Bronchial epithelial cell (primary cell): ENCODE measurements at regions not wholly inside any gene's neighbourhood (a gene's known extent, or its start where the extent isn't known, plus 50 kb on each side); places are given as distances from the start of the nearest gene placed in this dataset.
A peak's percentile ranks its signal among the peaks of the same experiment; 100 is the strongest.

ENCODE experiments used
- DNase-seq: peaks from one replicate; pipeline ENCODE4 v3.0.0-alpha.2; 2010; ENCODE audit warnings: low read depth
- FAIRE-seq: peaks from 2 replicates; lab custom pipeline; 2011; peaks lifted over from hg19 to GRCh38; lab: Jason Lieb, UNC
- H3K27me3 ChIP-seq: 2 replicates; pipeline ENCODE4 v1.5.1; 2011; ENCODE audit warnings: low read length; ENCODE audit not compliant: control insufficient read depth, insufficient read depth
- H3K36me3 ChIP-seq: 2 replicates; pipeline ENCODE4 v1.5.1; 2011; ENCODE audit warnings: low read length; ENCODE audit not compliant: control insufficient read depth, insufficient read depth
- H3K4me3 ChIP-seq: 2 replicates; pipeline ENCODE4 v1.5.1; 2011; ENCODE audit warnings: mild to moderate bottlenecking, low read depth, low read length, control low read depth
- CTCF ChIP-seq: IDR thresholded peaks from 2 replicates; pipeline ENCODE4 v1.5.1; 2011; ENCODE audit warnings: mild to moderate bottlenecking, moderate library complexity, low read length, control low read depth, inconsistent platforms; ENCODE audit not compliant: insufficient read depth, severe bottlenecking

- Histone ChIP-seq H3K27me3 (no peaks in the 10 kb centered on the region), H3K4me3 (no peak overlapping the region), H3K36me3 (no peaks in the 10 kb centered on the region)
- TF ChIP-seq CTCF = no peak
- DNase-seq = no peak
- FAIRE-seq = no peak
These were observed 801.8 kb downstream of the STIM2 start for GRCh38 chr4:27662426-27662825.

GRCh38 chr4:27666943-27667342 lies 806.3 kb downstream of the STIM2 start:
- DNase-seq = peak; percentile 8

GRCh38 chr4:27668001-27668400 lies 807.4 kb downstream of the STIM2 start:
- DNase-seq (no peak), FAIRE-seq (no peak)
- Histone ChIP-seq H3K36me3 (no peaks in the 10 kb centered on the region), H3K27me3 (no peaks in the 10 kb centered on the region), H3K4me3 (no peak overlapping the region)
- TF ChIP-seq CTCF = no peak

More at GRCh38 chr4:27666943-27667342, 806.3 kb downstream of the STIM2 start:
- Histone ChIP-seq H3K27me3 (no peaks in the 10 kb centered on the region), H3K4me3 (no peak overlapping the region), H3K36me3 (no peaks in the 10 kb centered on the region)
- FAIRE-seq = no peak
- no peak for TF ChIP-seq CTCF

GRCh38 chr4:27678027-27678426 lies 817.4 kb downstream of the STIM2 start:
- TF ChIP-seq CTCF = no peak
- Histone ChIP-seq H3K4me3 (no peak overlapping the region), H3K36me3 (no peaks in the 10 kb centered on the region), H3K27me3 (no peaks in the 10 kb centered on the region)
- DNase-seq = peak; percentile 6
- FAIRE-seq = no peak

GRCh38 chr4:27684610-27685011 lies 824.0 kb downstream of the STIM2 start:
- no peak overlapping the region for H3K4me3 ChIP-seq
- TF ChIP-seq CTCF = peak; percentile 89
- peak; percentile 64 for DNase-seq
- H3K27me3 ChIP-seq = no peaks in the 10 kb centered on the region
- H3K36me3 ChIP-seq = no peaks in the 10 kb centered on the region
- no peak for FAIRE-seq

- Histone ChIP-seq H3K4me3 (no peak overlapping the region), H3K36me3 (no peaks in the 10 kb centered on the region), H3K27me3 (no peaks in the 10 kb centered on the region)
- DNase-seq (no peak), FAIRE-seq (no peak)
- no peak for TF ChIP-seq CTCF
These were observed 824.5 kb downstream of the STIM2 start for GRCh38 chr4:27685091-27685490.
